ENCODE measurements at regions not wholly inside any gene's neighbourhood (a gene's known extent, or its start where the extent isn't known, plus 50 kb on each side); places are given as distances from the start of the nearest gene placed in this dataset.

GRCh38 chr3:101950985-101951733 lies 101.8 kb downstream of the NFKBIZ start:
- H3K9me3 ChIP-seq (ENCODE audit: insufficient read depth, low read depth, low read length): no peaks in the 10 kb centered on the region
- 60% methylated on average over 1 of the region's 1 CpG for WGBS
- H3K27me3 ChIP-seq (ENCODE audit: insufficient read depth, low read length): no peaks in the 10 kb centered on the region
- H3K4me1 ChIP-seq (ENCODE audit: insufficient read depth, low read length): no peaks in the 10 kb centered on the region
- H3K4me3 ChIP-seq (ENCODE audit: low read length): no peak overlapping the region
- no peak overlapping the region for H3K9ac ChIP-seq (ENCODE audit: low read depth, low read length)
- no peak overlapping the region for H3K27ac ChIP-seq (ENCODE audit: low read depth, low read length)
- no peaks in the 10 kb centered on the region for H3K36me3 ChIP-seq (ENCODE audit: insufficient read depth, low read length)

DNA sequence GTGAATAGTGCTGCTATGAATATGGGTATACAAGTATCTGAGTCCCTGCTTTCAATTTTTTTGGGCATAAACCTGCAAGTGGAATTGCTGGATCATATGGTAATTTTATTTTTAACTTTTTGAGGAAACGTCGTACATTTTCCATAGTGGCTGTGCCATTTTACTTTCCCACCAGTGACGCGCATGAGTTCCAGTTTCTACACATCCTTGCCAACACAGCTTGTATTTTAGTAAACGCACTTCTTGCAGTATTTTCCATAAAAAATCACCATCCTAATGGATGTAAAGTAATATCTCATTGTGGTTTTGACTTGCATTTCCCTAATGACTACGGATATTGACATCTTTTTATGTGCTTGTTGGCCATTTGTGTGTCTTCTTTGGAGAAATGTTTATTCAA lies 105.0 kb downstream of the NFKBIZ start:
- Histone ChIP-seq H3K36me3 (ENCODE audit: insufficient read depth, low read length) (no peaks in the 10 kb centered on the region), H3K4me3 (ENCODE audit: low read length) (no peak overlapping the region), H3K9ac (ENCODE audit: low read depth, low read length) (no peak overlapping the region), H3K4me1 (ENCODE audit: insufficient read depth, low read length) (no peaks in the 10 kb centered on the region), H3K9me3 (ENCODE audit: insufficient read depth, low read depth, low read length) (no peaks in the 10 kb centered on the region), H3K27ac (ENCODE audit: low read depth, low read length) (no peak overlapping the region), H3K27me3 (ENCODE audit: insufficient read depth, low read length) (no peaks in the 10 kb centered on the region)
- 92% methylated on average over 6 of the region's 6 CpGs for WGBS

- Histone ChIP-seq H3K27me3 (ENCODE audit: insufficient read depth, low read length) (no peaks in the 10 kb centered on the region), H3K4me1 (ENCODE audit: insufficient read depth, low read length) (no peaks in the 10 kb centered on the region), H3K9ac (ENCODE audit: low read depth, low read length) (no peak overlapping the region), H3K9me3 (ENCODE audit: insufficient read depth, low read depth, low read length) (no peaks in the 10 kb centered on the region), H3K27ac (ENCODE audit: low read depth, low read length) (no peak overlapping the region), H3K4me3 (ENCODE audit: low read length) (no peak overlapping the region), H3K36me3 (ENCODE audit: insufficient read depth, low read length) (no peaks in the 10 kb centered on the region)
- WGBS: 20% methylated on average over 1 of the region's 3 CpGs
These were observed 105.6 kb downstream of the NFKBIZ start for GRCh38 chr3:101954936-101955335.

- Histone ChIP-seq H3K4me1 (ENCODE audit: insufficient read depth, low read length) (no peaks in the 10 kb centered on the region), H3K9me3 (ENCODE audit: insufficient read depth, low read depth, low read length) (no peaks in the 10 kb centered on the region), H3K9ac (ENCODE audit: low read depth, low read length) (no peak overlapping the region), H3K27ac (ENCODE audit: low read depth, low read length) (no peak overlapping the region), H3K27me3 (ENCODE audit: insufficient read depth, low read length) (no peaks in the 10 kb centered on the region), H3K4me3 (ENCODE audit: low read length) (no peak overlapping the region), H3K36me3 (ENCODE audit: insufficient read depth, low read length) (no peaks in the 10 kb centered on the region)
- 88% methylated on average over 1 of the region's 1 CpG for WGBS
These were observed 112.7 kb downstream of the NFKBIZ start for GRCh38 chr3:101962055-101962454.

GRCh38 chr3:101963902-101964362 lies 114.6 kb downstream of the NFKBIZ start:
- Histone ChIP-seq H3K9ac (ENCODE audit: low read depth, low read length) (no peak overlapping the region), H3K27me3 (ENCODE audit: insufficient read depth, low read length) (no peaks in the 10 kb centered on the region), H3K27ac (ENCODE audit: low read depth, low read length) (no peak overlapping the region), H3K9me3 (ENCODE audit: insufficient read depth, low read depth, low read length) (no peaks in the 10 kb centered on the region), H3K4me3 (ENCODE audit: low read length) (no peak overlapping the region), H3K4me1 (ENCODE audit: insufficient read depth, low read length) (no peaks in the 10 kb centered on the region), H3K36me3 (ENCODE audit: insufficient read depth, low read length) (no peaks in the 10 kb centered on the region)
- WGBS: 91% methylated on average over 3 of the region's 3 CpGs

DNA sequence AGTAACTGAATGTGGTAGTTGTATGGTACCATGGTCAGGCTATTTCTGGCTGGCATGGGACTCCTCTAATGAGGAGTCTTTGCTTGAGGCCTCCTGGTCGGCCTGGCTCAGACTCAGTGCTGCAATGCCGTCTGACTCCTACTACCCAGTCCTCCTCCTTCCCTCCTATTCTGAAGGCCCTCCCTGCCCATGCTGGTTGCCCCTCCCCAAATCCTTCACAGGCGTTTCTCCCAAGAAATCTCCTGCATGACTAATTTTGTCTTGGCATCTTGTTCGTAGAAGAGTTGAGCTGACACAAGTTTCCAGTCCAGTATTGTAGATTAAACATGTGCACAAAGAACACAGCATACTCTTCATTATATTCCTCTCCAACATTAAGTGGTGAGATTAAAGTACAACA lies 115.5 kb downstream of the NFKBIZ start:
- Histone ChIP-seq H3K9me3 (ENCODE audit: insufficient read depth, low read depth, low read length) (no peaks in the 10 kb centered on the region), H3K9ac (ENCODE audit: low read depth, low read length) (no peak overlapping the region), H3K4me3 (ENCODE audit: low read length) (no peak overlapping the region), H3K27ac (ENCODE audit: low read depth, low read length) (no peak overlapping the region), H3K4me1 (ENCODE audit: insufficient read depth, low read length) (no peaks in the 10 kb centered on the region), H3K36me3 (ENCODE audit: insufficient read depth, low read length) (no peaks in the 10 kb centered on the region), H3K27me3 (ENCODE audit: insufficient read depth, low read length) (no peaks in the 10 kb centered on the region)
- 80% methylated on average over 4 of the region's 4 CpGs for WGBS

GRCh38 chr3:101966226-101966625 lies 116.9 kb downstream of the NFKBIZ start:
- H3K4me1 ChIP-seq (ENCODE audit: insufficient read depth, low read length): no peaks in the 10 kb centered on the region
- H3K36me3 ChIP-seq (ENCODE audit: insufficient read depth, low read length): no peaks in the 10 kb centered on the region
- no peak overlapping the region for H3K9ac ChIP-seq (ENCODE audit: low read depth, low read length)
- WGBS: 100% methylated on average over 1 of the region's 1 CpG
- no peaks in the 10 kb centered on the region for H3K9me3 ChIP-seq (ENCODE audit: insufficient read depth, low read depth, low read length)
- no peaks in the 10 kb centered on the region for H3K27me3 ChIP-seq (ENCODE audit: insufficient read depth, low read length)
- H3K4me3 ChIP-seq (ENCODE audit: low read length): no peak overlapping the region
- H3K27ac ChIP-seq (ENCODE audit: low read depth, low read length): no peak overlapping the region

GRCh38 chr3:101970212-101970611 lies 120.9 kb downstream of the NFKBIZ start:
- Histone ChIP-seq H3K36me3 (ENCODE audit: insufficient read depth, low read length) (no peaks in the 10 kb centered on the region), H3K27ac (ENCODE audit: low read depth, low read length) (no peak overlapping the region), H3K4me1 (ENCODE audit: insufficient read depth, low read length) (no peaks in the 10 kb centered on the region), H3K27me3 (ENCODE audit: insufficient read depth, low read length) (no peaks in the 10 kb centered on the region), H3K4me3 (ENCODE audit: low read length) (no peak overlapping the region), H3K9ac (ENCODE audit: low read depth, low read length) (no peak overlapping the region), H3K9me3 (ENCODE audit: insufficient read depth, low read depth, low read length) (no peaks in the 10 kb centered on the region)
- WGBS: 83% methylated on average over 3 of the region's 4 CpGs

- H3K4me1 ChIP-seq (ENCODE audit: insufficient read depth, low read length): no peaks in the 10 kb centered on the region
- H3K27me3 ChIP-seq (ENCODE audit: insufficient read depth, low read length): no peaks in the 10 kb centered on the region
- H3K9me3 ChIP-seq (ENCODE audit: insufficient read depth, low read depth, low read length): no peaks in the 10 kb centered on the region
- H3K9ac ChIP-seq (ENCODE audit: low read depth, low read length): no peak overlapping the region
- no peaks in the 10 kb centered on the region for H3K36me3 ChIP-seq (ENCODE audit: insufficient read depth, low read length)
- 92% methylated on average over 6 of the region's 6 CpGs for WGBS
- H3K27ac ChIP-seq (ENCODE audit: low read depth, low read length): no peak overlapping the region
- H3K4me3 ChIP-seq (ENCODE audit: low read length): no peak overlapping the region
These were observed 121.6 kb downstream of the NFKBIZ start for GRCh38 chr3:101970905-101971304.

GRCh38 chr3:101972430-101973162 lies 123.3 kb downstream of the NFKBIZ start:
- 95% methylated on average over 2 of the region's 2 CpGs for WGBS
- no peaks in the 10 kb centered on the region for H3K36me3 ChIP-seq (ENCODE audit: insufficient read depth, low read length)

DNA sequence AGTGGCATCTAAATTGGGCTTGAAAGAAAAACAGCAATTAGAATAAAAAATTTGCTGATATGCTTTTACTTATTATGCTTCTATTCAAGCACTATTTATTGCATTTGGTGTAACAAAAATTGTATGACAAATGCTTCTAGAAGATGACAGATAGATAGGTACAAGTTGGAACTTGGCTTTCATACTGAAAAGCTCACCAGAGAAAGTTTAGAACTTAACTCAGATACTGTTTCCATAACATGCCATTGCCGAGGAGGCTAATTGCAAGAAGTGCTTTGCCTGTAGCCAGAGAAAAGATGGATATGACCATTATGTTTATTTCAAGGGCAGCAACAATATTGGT lies 123.8 kb downstream of the NFKBIZ start:
- H3K4me3 ChIP-seq (ENCODE audit: low read length): no peak overlapping the region
- WGBS: 92% methylated on average over 1 of the region's 1 CpG
- H3K27me3 ChIP-seq (ENCODE audit: insufficient read depth, low read length): no peaks in the 10 kb centered on the region
- H3K9me3 ChIP-seq (ENCODE audit: insufficient read depth, low read depth, low read length): no peaks in the 10 kb centered on the region
- no peaks in the 10 kb centered on the region for H3K36me3 ChIP-seq (ENCODE audit: insufficient read depth, low read length)
- H3K9ac ChIP-seq (ENCODE audit: low read depth, low read length): no peak overlapping the region
- H3K27ac ChIP-seq (ENCODE audit: low read depth, low read length): no peak overlapping the region
- H3K4me1 ChIP-seq (ENCODE audit: insufficient read depth, low read length): peaks cover 3% of the 10 kb centered on the region; the same call in 1 of the 2 replicates

More at GRCh38 chr3:101972430-101973162, 123.3 kb downstream of the NFKBIZ start:
- Histone ChIP-seq H3K4me1 (ENCODE audit: insufficient read depth, low read length) (no peaks in the 10 kb centered on the region), H3K4me3 (ENCODE audit: low read length) (no peak overlapping the region), H3K9ac (ENCODE audit: low read depth, low read length) (no peak overlapping the region), H3K9me3 (ENCODE audit: insufficient read depth, low read depth, low read length) (no peaks in the 10 kb centered on the region), H3K27ac (ENCODE audit: low read depth, low read length) (no peak overlapping the region), H3K27me3 (ENCODE audit: insufficient read depth, low read length) (no peaks in the 10 kb centered on the region)
